ENCODE measurements at regions not wholly inside any gene's neighbourhood (a gene's known extent, or its start where the extent isn't known, plus 50 kb on each side); places are given as distances from the start of the nearest gene placed in this dataset.

DNA sequence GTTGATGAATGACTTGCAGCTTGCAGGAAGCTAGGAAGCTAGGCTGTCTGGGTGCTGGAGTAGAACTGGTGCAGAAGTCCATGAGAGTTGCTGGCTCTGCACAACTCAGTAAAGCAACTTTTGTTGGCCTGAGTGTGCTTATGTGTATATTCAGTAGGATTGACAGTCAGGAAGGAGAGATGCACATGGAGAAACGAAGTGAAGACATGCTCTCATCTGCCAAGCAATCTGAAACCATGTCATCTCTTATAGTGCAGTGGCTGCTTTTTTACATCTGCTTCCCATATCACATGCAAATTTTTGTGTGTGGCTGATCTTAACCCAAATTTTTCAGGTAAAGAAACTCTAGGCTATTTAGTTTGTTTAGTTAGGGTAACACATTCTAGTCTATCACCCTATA is 252.4 kb upstream of the HS3ST5 start:
- H3K27me3 ChIP-seq (ENCODE audit: control insufficient read depth in 2 of 2, insufficient read depth in 2 of 2, low read length in 2 of 2), result no peaks in the 10 kb centered on the region
- H3K9me3 ChIP-seq (replicated peaks; ENCODE audit: control insufficient read depth, insufficient read depth, low read length), result peaks cover 2% of the 10 kb centered on the region
- TF ChIP-seq, protein P1, sequence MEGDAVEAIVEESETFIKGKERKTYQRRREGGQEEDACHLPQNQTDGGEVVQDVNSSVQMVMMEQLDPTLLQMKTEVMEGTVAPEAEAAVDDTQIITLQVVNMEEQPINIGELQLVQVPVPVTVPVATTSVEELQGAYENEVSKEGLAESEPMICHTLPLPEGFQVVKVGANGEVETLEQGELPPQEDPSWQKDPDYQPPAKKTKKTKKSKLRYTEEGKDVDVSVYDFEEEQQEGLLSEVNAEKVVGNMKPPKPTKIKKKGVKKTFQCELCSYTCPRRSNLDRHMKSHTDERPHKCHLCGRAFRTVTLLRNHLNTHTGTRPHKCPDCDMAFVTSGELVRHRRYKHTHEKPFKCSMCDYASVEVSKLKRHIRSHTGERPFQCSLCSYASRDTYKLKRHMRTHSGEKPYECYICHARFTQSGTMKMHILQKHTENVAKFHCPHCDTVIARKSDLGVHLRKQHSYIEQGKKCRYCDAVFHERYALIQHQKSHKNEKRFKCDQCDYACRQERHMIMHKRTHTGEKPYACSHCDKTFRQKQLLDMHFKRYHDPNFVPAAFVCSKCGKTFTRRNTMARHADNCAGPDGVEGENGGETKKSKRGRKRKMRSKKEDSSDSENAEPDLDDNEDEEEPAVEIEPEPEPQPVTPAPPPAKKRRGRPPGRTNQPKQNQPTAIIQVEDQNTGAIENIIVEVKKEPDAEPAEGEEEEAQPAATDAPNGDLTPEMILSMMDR (IDR thresholded peaks at IDR 0.05; ENCODE audit: extremely low read depth in 1 of 2, insufficient read depth in 1 of 2, low read depth in 1 of 2, low read length in 2 of 2), result no peak
- no peak for TF ChIP-seq EZH2 (IDR thresholded peaks at IDR 0.05; ENCODE audit: borderline replicate concordance, low read depth, low read length, severe bottlenecking)
- no peak for TF ChIP-seq POLR2A (IDR thresholded peaks at IDR 0.05; ENCODE audit: low read depth, low read length)
- TF ChIP-seq JUN (IDR thresholded peaks at IDR 0.05; ENCODE audit: borderline replicate concordance, insufficient read depth, insufficient read length, low read depth), result no peak
- TF ChIP-seq, protein P2, sequence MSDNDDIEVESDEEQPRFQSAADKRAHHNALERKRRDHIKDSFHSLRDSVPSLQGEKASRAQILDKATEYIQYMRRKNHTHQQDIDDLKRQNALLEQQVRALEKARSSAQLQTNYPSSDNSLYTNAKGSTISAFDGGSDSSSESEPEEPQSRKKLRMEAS (IDR thresholded peaks at IDR 0.05; ENCODE audit: insufficient read depth, insufficient read length), result no peak
- TF ChIP-seq MYC (IDR thresholded peaks at IDR 0.05; ENCODE audit: low read depth, low read length), result no peak
- TF ChIP-seq POLR2AphosphoS5 (IDR thresholded peaks at IDR 0.05; ENCODE audit: insufficient read depth, low read depth, low read length), result no peak
- no peak for TF ChIP-seq FOS (IDR thresholded peaks at IDR 0.05; ENCODE audit: borderline replicate concordance, insufficient read depth, low read length)
- TF ChIP-seq GATA2 (IDR thresholded peaks at IDR 0.05; ENCODE audit: insufficient read depth, insufficient read length, low read depth, low read length), result no peak
- no peaks in the 10 kb centered on the region for H3K36me3 ChIP-seq (ENCODE audit: control insufficient read depth in 2 of 2, extremely low read depth in 1 of 2, insufficient read depth in 2 of 2, low read length in 2 of 2)
- no peaks in the 10 kb centered on the region for H3K4me1 ChIP-seq (ENCODE audit: control insufficient read depth, extremely low read depth, insufficient read depth, low read length)
- no peaks in the 10 kb centered on the region for H4K20me1 ChIP-seq (replicated peaks; ENCODE audit: control insufficient read depth, extremely low read depth, insufficient read depth, low read length)
- DNase-seq (ENCODE audit: low read depth, low spot score) (no peak), FAIRE-seq (no peak)
- no peak overlapping the region for H2AFZ ChIP-seq (ENCODE audit: low read depth, low read length)
- CTCF ChIA-PET, result no interaction called here
- no peak overlapping the region for H3K4me2 ChIP-seq (ENCODE audit: insufficient read depth, low read length)
- H3K4me3 ChIP-seq (replicated peaks in 1 of 3; ENCODE audit: insufficient read depth in 1 of 3, low read depth in 1 of 3, low read length in 3 of 3), result no peak overlapping the region
- H3K79me2 ChIP-seq (ENCODE audit: control insufficient read depth, insufficient read depth, low read length), result no peaks in the 10 kb centered on the region
- no TSS peak for BruUV-seq (replicated peaks)
- no peak overlapping the region for H3K9ac ChIP-seq (replicated peaks; ENCODE audit: extremely low read depth, insufficient read depth, low read length)
- no peak overlapping the region for H3K27ac ChIP-seq (ENCODE audit: insufficient read depth, low read depth, low read length)
- intact Hi-C loops (cut with micrococcal nuclease) (no loop called here), dilution Hi-C loops (cut with MboI; ENCODE audit: extremely low pct_ligation_motif_present, low sequenced_read_pairs) (no loop called here)
- POLR2A ChIA-PET, result no interaction called here
- no peaks in the 10 kb centered on the region for H3K9me1 ChIP-seq (replicated peaks; ENCODE audit: control insufficient read depth, extremely low read depth, insufficient read depth, low read length)
